Keratinocyte (primary cell): ENCODE measurements at regions not wholly inside any gene's neighbourhood (a gene's known extent, or its start where the extent isn't known, plus 50 kb on each side); places are given as distances from the start of the nearest gene placed in this dataset.

Source experiments
- DNase-seq: peaks from one replicate; pipeline ENCODE4 v3.0.0-alpha.2; 2011; ENCODE audit warnings: low read depth, missing footprints, low spot score
- FAIRE-seq: peaks from 2 replicates; lab custom pipeline; 2011; peaks lifted over from hg19 to GRCh38; lab: Jason Lieb, UNC
- H2AFZ ChIP-seq: 2 replicates; pipeline ENCODE4 v1.6.0; 2012; ENCODE audit warnings: low read length, control low read depth, inconsistent platforms; ENCODE audit not compliant: control insufficient read depth
- H3K27ac ChIP-seq: 2 replicates; pipeline ENCODE4 v1.5.1; 2011; ENCODE audit warnings: low read length; ENCODE audit not compliant: control insufficient read depth, insufficient read depth
- H3K27me3 ChIP-seq: 3 replicates; pipeline ENCODE4 v1.6.0; 2011; ENCODE audit warnings: low read length; ENCODE audit not compliant: control insufficient read depth, insufficient read depth; ENCODE audit errors: extremely low read depth
- H3K36me3 ChIP-seq, 2 experiments: 2 replicates in 1 of 2; 3 replicates in 1 of 2; pipeline ENCODE4 v1.5.1; 2011; ENCODE audit warnings: low read length in 2 of 2, mild to moderate bottlenecking in 1 of 2; ENCODE audit not compliant: control insufficient read depth in 2 of 2, insufficient read depth in 2 of 2; ENCODE audit errors: extremely low read depth in 1 of 2
- H3K4me1 ChIP-seq: 3 replicates; pipeline ENCODE4 v1.5.1; 2011; ENCODE audit warnings: low read length; ENCODE audit not compliant: control insufficient read depth, insufficient read depth; ENCODE audit errors: extremely low read depth
- H3K4me2 ChIP-seq: 3 replicates; pipeline ENCODE4 v1.6.0; 2011; ENCODE audit warnings: low read depth, low read length; ENCODE audit not compliant: control insufficient read depth, insufficient read depth; ENCODE audit errors: extremely low read depth
- H3K4me3 ChIP-seq, 3 experiments: fragments of 200-600 bp in 1 of 3; sonication (generic) in 1 of 3; 2 replicates in 2 of 3; 3 replicates in 1 of 3; pipeline ENCODE4 v1.5.1; 2011 to 2016; ENCODE audit warnings: low read length in 3 of 3, mild to moderate bottlenecking in 3 of 3, control low read depth in 2 of 3, inconsistent platforms in 1 of 3, low read depth in 1 of 3, mixed read lengths in 1 of 3, mixed run types in 1 of 3, moderate library complexity in 1 of 3; ENCODE audit not compliant: control insufficient read depth in 2 of 3, insufficient read depth in 2 of 3; ENCODE audit errors: extremely low read depth in 1 of 3
- H3K79me2 ChIP-seq: 2 replicates; pipeline ENCODE4 v1.6.0; 2012; ENCODE audit warnings: low read length; ENCODE audit not compliant: control insufficient read depth, insufficient read depth
- H3K9ac ChIP-seq: 3 replicates; pipeline ENCODE4 v1.6.0; 2011; ENCODE audit warnings: low read length; ENCODE audit not compliant: control insufficient read depth, insufficient read depth; ENCODE audit errors: extremely low read depth
- H3K9me1 ChIP-seq: 3 replicates; pipeline ENCODE4 v1.6.0; 2011; ENCODE audit warnings: low read length; ENCODE audit not compliant: control insufficient read depth, insufficient read depth; ENCODE audit errors: extremely low read depth
- H3K9me3 ChIP-seq: 2 replicates; pipeline ENCODE4 v1.5.1; 2012; ENCODE audit warnings: low read depth, low read length; ENCODE audit not compliant: control insufficient read depth
- H4K20me1 ChIP-seq: 3 replicates; pipeline ENCODE4 v1.6.0; 2011; ENCODE audit warnings: low read length; ENCODE audit not compliant: control insufficient read depth, insufficient read depth; ENCODE audit errors: extremely low read depth
- CTCF ChIP-seq, 3 experiments: IDR thresholded peaks in 1 of 3; conservative IDR thresholded peaks in 1 of 3; optimal IDR thresholded peaks in 1 of 3; 2 replicates in 2 of 3; 3 replicates in 1 of 3; pipeline versions ENCODE3 to v1.5.1; 2011; ENCODE audit warnings: low read length in 3 of 3, mild to moderate bottlenecking in 3 of 3, moderate library complexity in 2 of 3, control low read depth in 1 of 3, inconsistent platforms in 1 of 3; ENCODE audit not compliant: insufficient read depth in 2 of 3; ENCODE audit errors: extremely low read depth in 1 of 3
- EZH2 ChIP-seq: IDR thresholded peaks from one replicate; pipeline ENCODE4 v1.6.1; 2012; ENCODE audit warnings: inconsistent platforms, mild to moderate bottlenecking, low read length, moderate library complexity
- dilution Hi-C: fragments of 300-500 bp; cut with MboI; formaldehyde crosslinking; loops from one replicate; pipeline ENCODE4 v1.7.0; 2020; ENCODE audit warnings: low sequenced_read_pairs; ENCODE audit not compliant: extremely low pct_ligation_motif_present

- H3K4me3 ChIP-seq = no peak overlapping the region
- DNase-seq = no peak
- no peaks in the 10 kb centered on the region for H4K20me1 ChIP-seq
- H3K79me2 ChIP-seq = no peaks in the 10 kb centered on the region
- H3K4me1 ChIP-seq = no peaks in the 10 kb centered on the region
- peak; percentile 5 for FAIRE-seq
- H3K9me1 ChIP-seq = no peaks in the 10 kb centered on the region
- no peak overlapping the region for H2AFZ ChIP-seq
- TF ChIP-seq CTCF (optimal IDR thresholded peaks at IDR 0.05 in 1 of 3, IDR thresholded peaks at IDR 0.05 in 1 of 3, conservative IDR thresholded peaks at IDR 0.05 in 1 of 3; ENCODE audit: extremely low read depth in 1 of 3, insufficient read depth in 2 of 3, low read length in 3 of 3) (no peak), EZH2 (no peak)
- H3K4me2 ChIP-seq = no peak overlapping the region
- dilution Hi-C loops = no loop called here
- H3K27ac ChIP-seq = no peak overlapping the region
- no peaks in the 10 kb centered on the region for H3K9me3 ChIP-seq
- H3K9ac ChIP-seq = no peak overlapping the region
- no peaks in the 10 kb centered on the region for H3K36me3 ChIP-seq
- H3K27me3 ChIP-seq = no peaks in the 10 kb centered on the region
Observed at GRCh38 chr5:125142458-125142857, 396.0 kb upstream of the ZNF608 start.

GRCh38 chr5:125143011-125143410 lies 396.6 kb upstream of the ZNF608 start:
- no peak overlapping the region for H2AFZ ChIP-seq
- FAIRE-seq = no peak
- no peak overlapping the region for H3K4me2 ChIP-seq
- no peak overlapping the region for H3K4me3 ChIP-seq
- H3K9ac ChIP-seq = no peak overlapping the region
- no peaks in the 10 kb centered on the region for H3K9me1 ChIP-seq
- no peaks in the 10 kb centered on the region for H3K36me3 ChIP-seq
- no peaks in the 10 kb centered on the region for H4K20me1 ChIP-seq
- dilution Hi-C loops = no loop called here
- no peaks in the 10 kb centered on the region for H3K9me3 ChIP-seq
- H3K79me2 ChIP-seq = no peaks in the 10 kb centered on the region
- no peak for TF ChIP-seq CTCF (optimal IDR thresholded peaks at IDR 0.05 in 1 of 3, IDR thresholded peaks at IDR 0.05 in 1 of 3, conservative IDR thresholded peaks at IDR 0.05 in 1 of 3; ENCODE audit: extremely low read depth in 1 of 3, insufficient read depth in 2 of 3, low read length in 3 of 3)
- TF ChIP-seq EZH2 = no peak
- no peak for DNase-seq
- no peak overlapping the region for H3K27ac ChIP-seq
- H3K4me1 ChIP-seq = no peaks in the 10 kb centered on the region
- no peaks in the 10 kb centered on the region for H3K27me3 ChIP-seq
